Stomach (tissue), 8 donors: ENCODE measurements at regions not wholly inside any gene's neighbourhood (a gene's known extent, or its start where the extent isn't known, plus 50 kb on each side); places are given as distances from the start of the nearest gene placed in this dataset.
"Not testable (repeated sequence)": the region's sequence is repeated elsewhere in the genome, so short reads cannot be mapped to it uniquely, and the experiment has no call there.

Experiments
- DNase-seq, 2 donors: peaks; one replicate each; pipeline versions ENCODE4 v3.0.0 to v3.0.0-alpha.2; 2013 to 2019
- H3K27ac ChIP-seq, 5 donors: fragments of 200-600 bp in 4 of 5; sonication (generic) in 4 of 5; one replicate each; pipeline ENCODE4 v1.5.1; 2013 to 2019; ENCODE audit warnings: mild to moderate bottlenecking in 1 of 5, moderate library complexity in 1 of 5
- H3K27me3 ChIP-seq, 3 donors: fragments of 200-600 bp; sonication (generic); one replicate each; pipeline ENCODE4 v1.5.1; 2017 to 2019; ENCODE audit warnings: mixed run types in 1 of 3
- H3K36me3 ChIP-seq, 4 donors: fragments of 200-600 bp; sonication (generic); 1 replicate in 3 of 4; 2 replicates in 1 of 4; pipeline ENCODE4 v1.5.1; 2016 to 2019
- H3K4me1 ChIP-seq, 4 donors: fragments of 200-600 bp; sonication (generic); one replicate each; pipeline ENCODE4 v1.5.1; 2016 to 2019
- H3K4me3 ChIP-seq, 4 donors: fragments of 200-600 bp; sonication (generic) in 3 of 4; one replicate each; pipeline ENCODE4 v1.5.1; 2016 to 2019; ENCODE audit warnings: mild to moderate bottlenecking in 1 of 4
- H3K9me3 ChIP-seq, 4 donors: fragments of 200-600 bp; sonication (generic); one replicate each; pipeline ENCODE4 v1.5.1; 2016 to 2019
- CTCF ChIP-seq, 7 experiments: fragments of 450-650 bp in 4 of 7; fragments of 200-600 bp in 3 of 7; sonication (generic) in 3 of 7; IDR thresholded peaks; one replicate each; pipeline ENCODE4 v1.5.1; 2016 to 2019; ENCODE audit warnings: antibody characterized with exemption in 7 of 7, control low read depth in 2 of 7, mild to moderate bottlenecking in 1 of 7
- EP300 ChIP-seq: sonication (generic); formaldehyde crosslinking; IDR thresholded peaks from one replicate; pipeline ENCODE4 v1.6.1; 2017; ENCODE audit warnings: antibody characterized with exemption
- POLR2A ChIP-seq, 4 donors: fragments of 450-650 bp; IDR thresholded peaks; one replicate each; pipeline ENCODE4 v1.6.1; 2016; ENCODE audit warnings: antibody characterized with exemption in 4 of 4, control low read depth in 2 of 4, mild to moderate bottlenecking in 1 of 4, moderate library complexity in 1 of 4
- POLR2AphosphoS5 ChIP-seq, 3 donors: sonication (generic); formaldehyde crosslinking; IDR thresholded peaks; one replicate each; pipeline ENCODE4 v1.6.1; 2016; ENCODE audit warnings: antibody characterized with exemption in 3 of 3
- WGBS, 5 donors: extraction: QIAGEN DNeasy Blood & Tissue Kit in 3 of 5; methylation state at CpG; one replicate each; pipeline versions ENCODE4 v1.1.5 to v1.1.7; 2013 to 2018; 5-methylcytosine and 5-hydroxymethylcytosine counted together
- intact Hi-C: fragments of 100-400 bp; cut with DNase I; formaldehyde crosslinking; loops from one replicate; pipeline ENCODE4 v1.15.1; 2023; ENCODE audit warnings: low total_unique reads
- donor health status: healthy with polysubstance abuse.
- donor health status: Bipolar disorder and iron deficiency.
- donor health status: healthy.

- DNase-seq: no peak
- intact Hi-C loops: no loop called here
- 64 to 84% (median 80%) methylated on average over 1 of the region's 1 CpG for whole genome bisulfite sequencing, 5 donors
- Histone ChIP-seq H3K4me3 (no peak overlapping the region), H3K9me3 (no peaks in the 10 kb centered on the region), H3K4me1 (peaks cover 0 to 26% (median 13%) of the 10 kb centered on the region in 4 donors), H3K27ac (no peak overlapping the region), H3K36me3 (no peaks in the 10 kb centered on the region), H3K27me3 (no peaks in the 10 kb centered on the region)
- TF ChIP-seq POLR2A (IDR thresholded peaks at IDR 0.05) (no peak), POLR2AphosphoS5 (IDR thresholded peaks at IDR 0.05) (no peak), EP300 (no peak), CTCF (IDR thresholded peaks at IDR 0.05) (no peak)
These were observed 173.9 kb downstream of the NDUFA12 start for GRCh38 chr12:94829552-94829951.

GRCh38 chr12:94819011-94819410 is 168.7 kb upstream of the TMCC3 start:
- Histone ChIP-seq H3K4me1 (no peaks in the 10 kb centered on the region), H3K9me3 (peaks cover 0 to 11% (median 4%) of the 10 kb centered on the region in 4 donors), H3K27me3 (no peaks in the 10 kb centered on the region), H3K4me3 (no peak overlapping the region), H3K27ac (no peak overlapping the region), H3K36me3 (no peaks in the 10 kb centered on the region)
- intact Hi-C loops: no loop called here
- 54 to 76% (median 72%) methylated on average over 5 of the region's 5 CpGs for WGBS, 5 donors
- DNase-seq: peak in 1 of 2 donors; percentile 30
- no peak for TF ChIP-seq POLR2AphosphoS5 (IDR thresholded peaks at IDR 0.05)
- no peak for TF ChIP-seq POLR2A (IDR thresholded peaks at IDR 0.05)
- no peak for TF ChIP-seq EP300
- no peak for TF ChIP-seq CTCF (IDR thresholded peaks at IDR 0.05)

- WGBS, 5 donors: 82 to 96% (median 91%) methylated on average over 1 of the region's 1 CpG
- H3K4me3 ChIP-seq: no peak overlapping the region
- DNase-seq: no peak
- no peaks in the 10 kb centered on the region for H3K36me3 ChIP-seq
- H3K27ac ChIP-seq: no peak overlapping the region
- peaks cover 8 to 24% (median 15%) of the 10 kb centered on the region in 4 donors for H3K9me3 ChIP-seq
- H3K27me3 ChIP-seq: no peaks in the 10 kb centered on the region
- no peak for TF ChIP-seq POLR2AphosphoS5 (IDR thresholded peaks at IDR 0.05)
- no peak for TF ChIP-seq POLR2A (IDR thresholded peaks at IDR 0.05)
- TF ChIP-seq EP300: no peak
- TF ChIP-seq CTCF (IDR thresholded peaks at IDR 0.05): no peak
- intact Hi-C loops: no loop called here
- no peaks in the 10 kb centered on the region for H3K4me1 ChIP-seq
These were observed 167.3 kb upstream of the TMCC3 start for GRCh38 chr12:94817695-94818075.

- H3K4me3 ChIP-seq, H3K4me1 ChIP-seq, H3K36me3 ChIP-seq, DNase-seq, H3K27ac ChIP-seq, intact Hi-C loops, H3K27me3 ChIP-seq: not testable (repeated sequence)
- WGBS, 5 donors: 88 to 92% (median 91%) methylated on average over 15 of the region's 15 CpGs
- H3K9me3 ChIP-seq: peaks cover 13 to 29% (median 20%) of the 10 kb centered on the region in 4 donors
These were observed 166.8 kb upstream of the TMCC3 start for GRCh38 chr12:94817201-94817600.

GRCh38 chr12:94816746-94817145 is 166.4 kb upstream of the TMCC3 start:
- H3K27me3 ChIP-seq, intact Hi-C loops, H3K36me3 ChIP-seq, H3K27ac ChIP-seq, H3K4me1 ChIP-seq, H3K4me3 ChIP-seq, DNase-seq: not testable (repeated sequence)
- peaks cover 14 to 33% (median 25%) of the 10 kb centered on the region in 4 donors for H3K9me3 ChIP-seq
- 71 to 84% (median 76%) methylated on average over 5 of the region's 5 CpGs for WGBS, 5 donors
